Stimulated activated naive B cell treated with anti-CD40 and anti-IgM and Interleukin-4, amounts not matched to agents 10 μg/mL and 1 μg/mL and 100 μg/mL, for 72 hours (primary cell): ENCODE measurements at regions not wholly inside any gene's neighbourhood (a gene's known extent, or its start where the extent isn't known, plus 50 kb on each side); places are given as distances from the start of the nearest gene placed in this dataset.

Experiments used
- ATAC-seq, 2 donors: fragments of 150-1000 bp; cut with Tn5 transposase; replicated peaks; 2 replicates each; pipeline ENCODE4 v1.10.0; 2021; ENCODE audit warnings: moderate library complexity in 1 of 2
- DNase-seq: peaks from one replicate; pipeline ENCODE4 v3.0.0; 2021
- H3K27ac Mint-ChIP-seq: one replicate; pipeline ENCODE4 v1.8.0; 2022; ENCODE audit warnings: mild to moderate bottlenecking, mixed read lengths
- H3K27me3 Mint-ChIP-seq, 2 donors: one replicate each; pipeline ENCODE4 v1.8.0; 2022; ENCODE audit warnings: mixed read lengths in 2 of 2
- H3K36me3 Mint-ChIP-seq, 2 donors: one replicate each; pipeline ENCODE4 v1.8.0; 2022; ENCODE audit warnings: mixed read lengths in 2 of 2, mild to moderate bottlenecking in 1 of 2
- H3K4me1 Mint-ChIP-seq, 2 donors: one replicate each; pipeline ENCODE4 v1.8.0; 2022; ENCODE audit warnings: mixed read lengths in 2 of 2, mild to moderate bottlenecking in 1 of 2
- H3K4me3 Mint-ChIP-seq, 2 donors: one replicate each; pipeline ENCODE4 v1.8.0; 2022; ENCODE audit warnings: mild to moderate bottlenecking in 2 of 2, mixed read lengths in 2 of 2, moderate library complexity in 1 of 2
- H3K9me3 Mint-ChIP-seq, 2 donors: one replicate each; pipeline ENCODE4 v1.8.0; 2022; ENCODE audit warnings: mixed read lengths in 2 of 2, mild to moderate bottlenecking in 1 of 2

DNA sequence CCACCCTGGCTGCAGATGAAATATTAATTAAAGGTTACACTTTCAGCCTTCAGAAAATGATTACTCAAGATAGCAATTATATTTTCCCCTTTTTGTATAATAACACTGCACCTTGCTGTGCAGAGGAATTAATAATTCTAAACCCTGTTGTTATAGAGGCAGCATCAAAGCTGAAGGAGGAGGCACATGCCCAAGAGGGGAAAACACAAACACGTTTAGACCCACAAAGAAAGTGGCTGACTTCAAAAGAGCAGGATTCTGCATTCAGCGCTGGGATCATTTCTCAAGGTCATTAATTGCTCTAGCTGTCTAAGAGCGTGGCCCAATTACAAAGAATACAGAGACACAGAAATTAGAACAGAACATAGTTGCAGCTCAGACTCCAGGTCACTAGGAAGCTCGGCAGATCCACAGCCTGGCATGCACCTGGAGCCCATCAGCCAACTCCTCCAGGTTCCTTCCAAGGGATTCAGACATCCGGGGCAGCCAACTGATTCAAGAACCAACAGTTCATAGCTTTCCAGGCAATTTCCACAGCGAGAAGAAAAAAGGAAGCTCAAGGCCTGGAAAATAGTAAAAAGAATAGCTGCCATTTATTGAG is 102.3 kb upstream of the ID2 start:
- Mint-ChIP-seq H3K27me3 (peaks cover 8 to 22% of the 10 kb centered on the region in 2 donors), H3K9me3 (peaks cover 0 to 3% of the 10 kb centered on the region in 2 donors), H3K27ac (peak overlapping the region; percentile 83), H3K36me3 (peaks cover 0 to 8% of the 10 kb centered on the region in 2 donors), H3K4me1 (peaks cover 68 to 98% of the 10 kb centered on the region in 2 donors), H3K4me3 (no peak overlapping the region)
- ATAC-seq = no peak
- no peak for DNase-seq

- Mint-ChIP-seq H3K4me1 (peaks cover 64 to 95% of the 10 kb centered on the region in 2 donors), H3K27ac (peak overlapping the region; percentile 96), H3K36me3 (peaks cover 0 to 8% of the 10 kb centered on the region in 2 donors), H3K9me3 (peaks cover 0 to 3% of the 10 kb centered on the region in 2 donors), H3K27me3 (peaks cover 0 to 14% of the 10 kb centered on the region in 2 donors), H3K4me3 (peak overlapping the region; percentile 34 to 83)
- ATAC-seq (peak; percentile 15 to 54), DNase-seq (peak; percentile 77)
Measured at GRCh38 chr2:8580316-8581233, 101.3 kb upstream of the ID2 start.

- Mint-ChIP-seq H3K9me3 (peaks cover 0 to 1% of the 10 kb centered on the region in 2 donors), H3K4me1 (peaks cover 62 to 95% of the 10 kb centered on the region in 2 donors), H3K36me3 (peaks cover 0 to 5% of the 10 kb centered on the region in 2 donors), H3K27me3 (peaks cover 0 to 10% of the 10 kb centered on the region in 2 donors), H3K27ac (peak overlapping the region; percentile 96), H3K4me3 (peak overlapping the region in 1 of 2 donors; percentile 83)
- DNase-seq (no peak), ATAC-seq (no peak)
Measured at GRCh38 chr2:8581234-8581561, 100.7 kb upstream of the ID2 start.

DNA sequence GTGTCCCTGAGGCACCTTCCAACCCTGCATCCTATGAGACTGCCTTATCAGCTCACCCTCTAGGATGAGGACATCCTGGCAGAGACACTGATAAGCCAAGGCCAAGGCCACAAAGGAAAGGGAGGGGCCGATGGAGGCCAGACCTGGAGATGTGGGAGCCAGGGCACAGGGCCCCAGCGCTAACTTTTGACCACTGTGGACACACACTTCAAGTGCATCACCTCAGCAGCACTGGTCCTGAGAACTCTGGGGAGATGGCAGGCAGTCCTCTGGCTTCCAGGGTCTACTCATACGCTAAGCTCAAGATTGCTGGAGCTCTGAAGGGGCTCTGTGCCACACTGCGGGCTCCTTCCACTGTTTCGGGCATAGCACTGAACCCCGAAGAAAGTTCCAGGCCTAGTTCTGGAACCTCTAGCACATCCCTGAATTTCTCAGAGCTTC is 100.2 kb upstream of the ID2 start:
- peaks cover 63 to 95% of the 10 kb centered on the region in 2 donors for H3K4me1 Mint-ChIP-seq
- ATAC-seq (no peak), DNase-seq (no peak)
- H3K36me3 Mint-ChIP-seq = peaks cover 0 to 3% of the 10 kb centered on the region in 2 donors
- H3K4me3 Mint-ChIP-seq = peak overlapping the region in 1 of 2 donors; percentile 83
- no peaks in the 10 kb centered on the region for H3K9me3 Mint-ChIP-seq
- H3K27me3 Mint-ChIP-seq = peaks cover 0 to 8% of the 10 kb centered on the region in 2 donors
- peak overlapping the region; percentile 96 for H3K27ac Mint-ChIP-seq

- H3K27me3 Mint-ChIP-seq = peaks cover 0 to 8% of the 10 kb centered on the region in 2 donors
- ATAC-seq (no peak), DNase-seq (no peak)
- H3K36me3 Mint-ChIP-seq = no peaks in the 10 kb centered on the region
- H3K4me3 Mint-ChIP-seq = peak overlapping the region in 1 of 2 donors; percentile 32
- H3K9me3 Mint-ChIP-seq = no peaks in the 10 kb centered on the region
- H3K27ac Mint-ChIP-seq = peak overlapping the region; percentile 82
- peaks cover 61 to 92% of the 10 kb centered on the region in 2 donors for H3K4me1 Mint-ChIP-seq
Measured at GRCh38 chr2:8582191-8582590, 99.7 kb upstream of the ID2 start.

DNA sequence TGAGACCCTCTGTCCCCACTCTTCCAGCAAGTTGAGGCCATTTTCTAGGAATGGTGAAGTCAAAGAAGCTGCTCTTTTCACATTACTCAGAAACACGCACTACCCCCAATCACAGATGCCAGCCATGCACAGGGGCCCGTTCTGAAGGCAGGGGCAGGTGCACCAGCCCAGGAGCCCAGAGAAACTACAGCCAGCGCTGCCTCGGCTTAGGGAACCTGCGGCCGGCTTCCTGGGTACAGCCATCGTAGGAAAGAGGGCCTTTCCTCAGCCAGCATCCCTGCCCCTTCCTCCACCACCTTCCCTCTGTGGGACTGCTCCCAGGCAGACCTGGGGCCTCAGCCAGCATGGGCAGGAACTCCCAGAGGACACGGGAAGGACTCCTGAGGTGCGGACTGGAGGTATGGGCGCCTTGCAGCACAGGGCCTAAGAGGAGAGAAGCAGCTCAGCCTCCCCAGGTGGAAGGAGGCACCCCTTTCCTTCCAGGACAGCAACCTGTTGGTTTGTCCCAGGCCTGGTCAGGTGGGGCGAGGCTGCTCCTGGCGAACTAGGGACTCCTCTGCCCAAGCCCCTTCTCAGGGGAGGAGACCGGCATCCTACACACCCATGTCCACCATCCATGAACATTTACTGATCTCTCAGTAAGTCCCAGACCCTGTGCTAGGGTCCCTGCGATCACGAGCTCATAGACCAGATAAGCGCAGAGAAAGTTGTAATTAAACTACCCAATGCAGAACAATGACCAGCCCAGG is 99.0 kb upstream of the ID2 start:
- DNase-seq (no peak), ATAC-seq (no peak)
- peak overlapping the region; percentile 82 for H3K27ac Mint-ChIP-seq
- H3K4me1 Mint-ChIP-seq = peaks cover 67 to 93% of the 10 kb centered on the region in 2 donors
- peaks cover 5 to 14% of the 10 kb centered on the region in 2 donors for H3K27me3 Mint-ChIP-seq
- no peaks in the 10 kb centered on the region for H3K9me3 Mint-ChIP-seq
- H3K36me3 Mint-ChIP-seq = peaks cover 0 to 3% of the 10 kb centered on the region in 2 donors
- peak overlapping the region in 1 of 2 donors; percentile 5 for H3K4me3 Mint-ChIP-seq

- H3K36me3 Mint-ChIP-seq = peaks cover 0 to 3% of the 10 kb centered on the region in 2 donors
- H3K4me3 Mint-ChIP-seq = peak overlapping the region; percentile 66 to 67
- peaks cover 12 to 20% of the 10 kb centered on the region in 2 donors for H3K27me3 Mint-ChIP-seq
- ATAC-seq (peak; percentile 56 to 73), DNase-seq (peak; percentile 95)
- H3K4me1 Mint-ChIP-seq = peaks cover 66 to 90% of the 10 kb centered on the region in 2 donors
- H3K27ac Mint-ChIP-seq = peak overlapping the region; percentile 83
- H3K9me3 Mint-ChIP-seq = no peaks in the 10 kb centered on the region
Measured at GRCh38 chr2:8583400-8584173, 98.3 kb upstream of the ID2 start.

- DNase-seq (no peak), ATAC-seq (no peak)
- Mint-ChIP-seq H3K36me3 (peaks cover 0 to 3% of the 10 kb centered on the region in 2 donors), H3K4me3 (peak overlapping the region; percentile 66 to 67), H3K4me1 (peaks cover 65 to 83% of the 10 kb centered on the region in 2 donors), H3K27me3 (peaks cover 16 to 18% of the 10 kb centered on the region in 2 donors), H3K9me3 (no peaks in the 10 kb centered on the region), H3K27ac (peak overlapping the region; percentile 83)
Measured at GRCh38 chr2:8584174-8585066, 97.4 kb upstream of the ID2 start.

DNA sequence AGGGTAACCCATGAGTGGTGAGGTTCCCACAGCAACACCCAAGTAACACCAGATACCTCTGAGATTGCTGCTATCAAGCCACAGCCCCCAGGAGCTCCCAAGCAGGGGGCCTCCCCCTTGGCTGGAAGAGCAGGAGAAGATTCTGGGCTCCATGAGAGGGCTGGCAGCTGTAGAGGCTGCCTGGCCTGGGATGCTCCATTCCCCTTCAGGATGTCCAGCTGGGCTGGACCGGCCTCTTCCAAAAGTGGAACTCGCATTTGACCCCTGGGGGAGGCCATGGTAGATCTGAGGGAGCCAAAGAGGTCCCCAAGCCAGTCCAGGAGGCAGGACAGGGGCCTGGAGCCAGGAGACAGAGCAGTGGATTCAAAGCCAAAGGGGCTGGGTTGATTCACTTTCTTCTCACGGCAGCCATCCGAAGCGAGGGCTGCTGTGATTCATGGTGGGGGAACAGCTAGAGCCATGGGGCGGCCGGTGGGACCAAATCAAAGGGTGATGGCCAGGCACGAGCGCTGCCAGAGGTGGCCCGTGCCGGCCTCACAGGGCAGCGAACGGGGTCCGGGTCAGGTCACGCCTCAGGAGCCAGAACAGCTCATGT is 95.3 kb upstream of the ID2 start:
- peak; percentile 63 to 64 for ATAC-seq
- Mint-ChIP-seq H3K4me3 (peak overlapping the region; percentile 23 to 31), H3K27ac (peak overlapping the region; percentile 96)

DNA sequence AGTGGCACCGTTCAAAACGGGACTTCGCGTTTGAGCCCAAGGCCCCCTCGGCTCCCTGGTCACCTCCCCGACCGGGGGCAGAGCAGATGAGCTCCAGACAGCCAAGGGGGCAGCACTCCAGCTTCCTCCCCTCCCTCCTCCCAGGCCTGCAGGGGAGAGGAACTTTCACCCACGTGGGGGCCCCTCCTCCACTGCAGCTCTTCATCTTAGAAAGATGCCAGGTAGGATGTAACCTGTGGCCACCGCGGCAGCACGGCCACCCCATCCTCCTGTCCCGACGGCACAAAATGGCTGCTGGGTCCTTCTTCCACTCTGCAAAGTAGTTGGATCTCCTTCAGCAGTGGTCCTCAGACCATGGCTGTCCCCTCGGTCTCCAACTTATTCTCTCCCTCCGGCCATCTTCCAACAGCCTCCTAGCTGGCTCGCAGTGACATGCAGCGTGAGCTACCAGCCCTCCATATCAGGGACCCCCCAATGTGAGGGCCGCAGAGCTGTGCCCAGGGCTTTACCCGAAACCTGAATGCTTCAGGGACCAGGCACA is 94.5 kb upstream of the ID2 start:
- peaks cover 23 to 31% of the 10 kb centered on the region in 2 donors for H3K27me3 Mint-ChIP-seq
- no peak for ATAC-seq
- no peak for DNase-seq
- peaks cover 0 to 3% of the 10 kb centered on the region in 2 donors for H3K36me3 Mint-ChIP-seq
- peak overlapping the region; percentile 79 for H3K27ac Mint-ChIP-seq
- H3K9me3 Mint-ChIP-seq = no peaks in the 10 kb centered on the region
- peaks cover 41 to 54% of the 10 kb centered on the region in 2 donors for H3K4me1 Mint-ChIP-seq
- no peak overlapping the region for H3K4me3 Mint-ChIP-seq

More for the DNA sequence above, 95.3 kb upstream of the ID2 start:
- no peaks in the 10 kb centered on the region for H3K9me3 Mint-ChIP-seq
- H3K4me1 Mint-ChIP-seq = peaks cover 49 to 61% of the 10 kb centered on the region in 2 donors
- no peak for DNase-seq
- H3K27me3 Mint-ChIP-seq = peaks cover 22 to 25% of the 10 kb centered on the region in 2 donors
- H3K36me3 Mint-ChIP-seq = peaks cover 0 to 3% of the 10 kb centered on the region in 2 donors

DNA sequence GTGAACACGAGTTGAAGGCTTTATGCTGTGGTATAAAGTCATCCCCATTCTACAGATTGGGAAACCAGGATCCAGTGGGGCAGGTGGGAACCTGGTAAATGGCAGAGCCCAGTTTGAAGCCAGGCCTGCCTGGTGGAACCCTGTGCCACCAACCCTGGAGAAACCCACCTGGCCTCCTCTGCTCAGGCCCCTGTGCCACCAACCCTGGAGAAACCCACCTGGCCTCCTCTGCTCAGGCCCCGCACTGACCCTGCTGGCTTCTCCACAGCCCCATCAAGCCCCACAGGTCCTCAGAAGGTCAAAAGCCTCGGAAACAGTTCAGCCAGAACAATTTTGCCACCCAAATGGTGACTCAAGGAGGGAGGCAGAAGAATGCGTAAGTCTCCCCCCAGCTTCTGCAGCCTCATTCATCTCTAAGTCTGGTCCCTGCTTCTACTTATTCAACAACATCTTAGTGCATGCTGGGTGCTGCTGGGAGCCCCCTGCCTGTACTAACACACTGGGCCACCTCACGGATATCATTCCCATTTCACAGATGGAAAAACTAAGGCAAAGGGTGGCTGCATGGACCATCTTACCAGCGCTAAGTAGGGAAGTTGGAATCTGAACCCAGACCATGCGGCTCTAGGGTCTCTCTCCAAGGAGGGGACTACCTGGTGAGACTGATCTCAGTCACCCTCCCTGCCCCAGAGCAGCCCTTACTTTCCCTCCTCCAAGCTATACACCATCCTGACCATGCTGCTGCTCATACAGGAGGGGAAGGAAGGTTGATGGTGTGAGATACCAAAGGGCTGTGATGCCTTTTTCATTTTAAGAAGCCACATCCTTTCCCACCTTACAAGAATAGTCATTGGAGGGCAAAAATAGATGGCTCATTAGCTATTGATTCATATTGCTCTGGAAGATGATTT is 93.7 kb upstream of the ID2 start:
- H3K9me3 Mint-ChIP-seq = no peaks in the 10 kb centered on the region
- H3K4me3 Mint-ChIP-seq = no peak overlapping the region
- H3K4me1 Mint-ChIP-seq = peaks cover 33 to 45% of the 10 kb centered on the region in 2 donors
- H3K27me3 Mint-ChIP-seq = peaks cover 26 to 32% of the 10 kb centered on the region in 2 donors
- ATAC-seq = no peak
- peaks cover 0 to 3% of the 10 kb centered on the region in 2 donors for H3K36me3 Mint-ChIP-seq
- no peak for DNase-seq
- peak overlapping the region; percentile 79 for H3K27ac Mint-ChIP-seq
